Stomach (tissue), 4 donors: ENCODE measurements at regions not wholly inside any gene's neighbourhood (a gene's known extent, or its start where the extent isn't known, plus 50 kb on each side); places are given as distances from the start of the nearest gene placed in this dataset.

Experiments used
- CTCF ChIP-seq, 7 experiments: fragments of 450-650 bp in 4 of 7; fragments of 200-600 bp in 3 of 7; sonication (generic) in 3 of 7; IDR thresholded peaks; one replicate each; pipeline ENCODE4 v1.5.1; 2016 to 2019; ENCODE audit warnings: antibody characterized with exemption in 7 of 7, control low read depth in 2 of 7, mild to moderate bottlenecking in 1 of 7
- POLR2A ChIP-seq, 4 donors: fragments of 450-650 bp; IDR thresholded peaks; one replicate each; pipeline ENCODE4 v1.6.1; 2016; ENCODE audit warnings: antibody characterized with exemption in 4 of 4, control low read depth in 2 of 4, mild to moderate bottlenecking in 1 of 4, moderate library complexity in 1 of 4

GRCh38 chr22:22812031-22812905, 75.3 kb upstream of the IGLL5 start:
- TF ChIP-seq CTCF (IDR thresholded peaks at IDR 0.05) (no peak), POLR2A (IDR thresholded peaks at IDR 0.05) (no peak)
